Astrocyte (in vitro differentiated cells and primary cell): ENCODE measurements at regions not wholly inside any gene's neighbourhood (a gene's known extent, or its start where the extent isn't known, plus 50 kb on each side); places are given as distances from the start of the nearest gene placed in this dataset.

Experiments used
- DNase-seq: peaks from one replicate; pipeline ENCODE4 v3.0.0-alpha.2; 2010; ENCODE audit warnings: low read depth
- FAIRE-seq: peaks from 2 replicates; lab custom pipeline; 2011; peaks lifted over from hg19 to GRCh38; lab: Jason Lieb, UNC
- H2AFZ ChIP-seq: 2 replicates; pipeline ENCODE4 v1.6.0; 2012; ENCODE audit warnings: low read depth, low read length, inconsistent platforms
- H3K27ac ChIP-seq: 2 replicates; pipeline ENCODE4 v1.5.1; 2011; ENCODE audit warnings: low read depth, low read length, inconsistent platforms
- H3K27me3 ChIP-seq: 2 replicates; pipeline ENCODE4 v1.6.0; 2011; ENCODE audit warnings: low read length, inconsistent platforms; ENCODE audit not compliant: insufficient read depth
- H3K36me3 ChIP-seq: 2 replicates; pipeline ENCODE4 v1.5.1; 2011; ENCODE audit warnings: low read length, inconsistent platforms; ENCODE audit not compliant: insufficient read depth
- H3K4me1 ChIP-seq: 2 replicates; pipeline ENCODE4 v1.5.1; 2011; ENCODE audit warnings: low read length, inconsistent platforms; ENCODE audit not compliant: insufficient read depth
- H3K4me2 ChIP-seq: 2 replicates; pipeline ENCODE4 v1.6.0; 2012; ENCODE audit warnings: low read length, inconsistent platforms
- H3K4me3 ChIP-seq: 2 replicates; pipeline ENCODE4 v1.5.1; 2011; ENCODE audit warnings: low read depth, mild to moderate bottlenecking, low read length, inconsistent platforms; ENCODE audit not compliant: insufficient read depth
- H3K79me2 ChIP-seq: 2 replicates; pipeline ENCODE4 v1.6.0; 2012; ENCODE audit warnings: mild to moderate bottlenecking, low read length, inconsistent platforms; ENCODE audit not compliant: insufficient read depth
- H3K9ac ChIP-seq: 2 replicates; pipeline ENCODE4 v1.6.0; 2012; ENCODE audit warnings: mild to moderate bottlenecking, low read length, inconsistent platforms
- H3K9me3 ChIP-seq: 2 replicates; pipeline ENCODE4 v1.5.1; 2012; ENCODE audit warnings: low read depth, mild to moderate bottlenecking, low read length, inconsistent platforms; ENCODE audit not compliant: insufficient read depth
- H4K20me1 ChIP-seq: 2 replicates; pipeline ENCODE4 v1.6.0; 2012; ENCODE audit warnings: low read length, inconsistent platforms; ENCODE audit not compliant: insufficient read depth
- H3K27ac Mint-ChIP-seq: one replicate; pipeline ENCODE4 v1.8.0; 2021; ENCODE audit warnings: mild to moderate bottlenecking, mixed read lengths; ENCODE audit not compliant: unreplicated experiment
- H3K27me3 Mint-ChIP-seq: one replicate; pipeline ENCODE4 v1.8.0; 2021; ENCODE audit warnings: low read depth, mixed read lengths; ENCODE audit not compliant: unreplicated experiment
- H3K36me3 Mint-ChIP-seq: one replicate; pipeline ENCODE4 v1.8.0; 2021; ENCODE audit warnings: low read depth, mixed read lengths; ENCODE audit not compliant: unreplicated experiment
- H3K4me1 Mint-ChIP-seq: one replicate; pipeline ENCODE4 v1.8.0; 2021; ENCODE audit warnings: low read depth, mixed read lengths; ENCODE audit not compliant: unreplicated experiment
- H3K4me3 Mint-ChIP-seq: one replicate; pipeline ENCODE4 v1.8.0; 2021; ENCODE audit warnings: mild to moderate bottlenecking, moderate library complexity, mixed read lengths; ENCODE audit not compliant: unreplicated experiment
- H3K9me3 Mint-ChIP-seq: one replicate; pipeline ENCODE4 v1.8.0; 2021; ENCODE audit warnings: mild to moderate bottlenecking, mixed read lengths; ENCODE audit not compliant: unreplicated experiment
- EZH2 ChIP-seq: IDR thresholded peaks from 2 replicates; pipeline ENCODE4 v1.6.1; 2012; ENCODE audit warnings: mild to moderate bottlenecking, low read length, inconsistent platforms; ENCODE audit not compliant: insufficient read depth
- TF ChIP-seq, protein P1 (sequence below): IDR thresholded peaks from 2 replicates; pipeline ENCODE4 v1.5.1; 2011; ENCODE audit warnings: low read depth, mild to moderate bottlenecking, inconsistent platforms, low read length, moderate library complexity; ENCODE audit not compliant: insufficient read depth

DNA sequence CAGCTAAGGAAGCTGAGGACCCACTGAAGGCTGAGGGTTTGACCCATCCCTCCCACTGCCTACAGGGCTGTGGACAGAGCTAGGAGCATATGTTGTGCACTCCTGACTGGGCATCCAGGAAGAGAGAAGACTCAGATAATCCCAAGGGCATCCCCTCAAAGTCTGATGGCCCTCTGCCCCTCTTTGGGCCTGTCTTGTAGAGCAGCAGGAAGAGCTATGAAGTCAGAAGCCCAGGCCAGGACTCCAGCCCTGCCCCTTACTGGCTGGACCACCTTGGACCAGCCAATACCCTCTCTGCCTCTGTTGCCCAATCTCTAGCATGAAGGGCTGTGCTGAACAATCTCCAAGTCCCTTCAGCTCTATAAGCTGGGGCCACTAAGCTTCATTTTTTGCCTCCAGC is 210.8 kb downstream of the RPLP1 start:
- TF ChIP-seq, protein P1, sequence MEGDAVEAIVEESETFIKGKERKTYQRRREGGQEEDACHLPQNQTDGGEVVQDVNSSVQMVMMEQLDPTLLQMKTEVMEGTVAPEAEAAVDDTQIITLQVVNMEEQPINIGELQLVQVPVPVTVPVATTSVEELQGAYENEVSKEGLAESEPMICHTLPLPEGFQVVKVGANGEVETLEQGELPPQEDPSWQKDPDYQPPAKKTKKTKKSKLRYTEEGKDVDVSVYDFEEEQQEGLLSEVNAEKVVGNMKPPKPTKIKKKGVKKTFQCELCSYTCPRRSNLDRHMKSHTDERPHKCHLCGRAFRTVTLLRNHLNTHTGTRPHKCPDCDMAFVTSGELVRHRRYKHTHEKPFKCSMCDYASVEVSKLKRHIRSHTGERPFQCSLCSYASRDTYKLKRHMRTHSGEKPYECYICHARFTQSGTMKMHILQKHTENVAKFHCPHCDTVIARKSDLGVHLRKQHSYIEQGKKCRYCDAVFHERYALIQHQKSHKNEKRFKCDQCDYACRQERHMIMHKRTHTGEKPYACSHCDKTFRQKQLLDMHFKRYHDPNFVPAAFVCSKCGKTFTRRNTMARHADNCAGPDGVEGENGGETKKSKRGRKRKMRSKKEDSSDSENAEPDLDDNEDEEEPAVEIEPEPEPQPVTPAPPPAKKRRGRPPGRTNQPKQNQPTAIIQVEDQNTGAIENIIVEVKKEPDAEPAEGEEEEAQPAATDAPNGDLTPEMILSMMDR = no peak
- TF ChIP-seq EZH2 = no peak
- FAIRE-seq = no peak
- no peak overlapping the region for H3K27ac Mint-ChIP-seq
- H3K9me3 ChIP-seq = no peaks in the 10 kb centered on the region
- H3K4me1 Mint-ChIP-seq = peaks cover 5% of the 10 kb centered on the region
- H3K36me3 Mint-ChIP-seq = no peaks in the 10 kb centered on the region
- no peak overlapping the region for H3K4me2 ChIP-seq
- no peak overlapping the region for H3K27ac ChIP-seq
- no peaks in the 10 kb centered on the region for H3K4me1 ChIP-seq
- no peak overlapping the region for H3K4me3 Mint-ChIP-seq
- H2AFZ ChIP-seq = no peak overlapping the region
- peaks cover 2% of the 10 kb centered on the region for H3K9me3 Mint-ChIP-seq
- H3K27me3 Mint-ChIP-seq = peaks cover 18% of the 10 kb centered on the region
- DNase-seq = no peak
- no peaks in the 10 kb centered on the region for H3K36me3 ChIP-seq
- H3K79me2 ChIP-seq = no peaks in the 10 kb centered on the region
- H3K4me3 ChIP-seq = no peak overlapping the region
- H4K20me1 ChIP-seq = no peaks in the 10 kb centered on the region
- no peak overlapping the region for H3K9ac ChIP-seq
- peaks cover 12% of the 10 kb centered on the region for H3K27me3 ChIP-seq

DNA sequence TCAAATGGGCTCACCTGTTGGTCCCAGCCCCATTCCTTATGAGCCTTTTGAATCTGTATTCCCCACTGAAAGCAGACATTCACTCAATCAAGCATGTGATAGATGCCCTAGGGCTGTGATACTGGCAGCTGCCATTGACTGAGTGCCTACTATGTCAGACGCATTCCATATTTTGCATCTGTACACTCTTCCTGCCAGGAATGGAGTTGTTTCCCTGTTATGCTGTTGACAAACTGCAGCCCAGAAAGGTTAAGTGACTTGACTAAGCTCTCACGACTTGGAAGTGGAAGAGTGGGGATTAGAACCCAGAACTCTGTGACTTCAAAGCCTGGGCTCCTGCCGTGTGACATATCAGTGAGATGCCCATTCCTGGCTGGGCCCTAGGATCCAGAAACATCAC is 211.4 kb downstream of the RPLP1 start:
- no peak for DNase-seq
- H2AFZ ChIP-seq = no peak overlapping the region
- H3K4me3 ChIP-seq = no peak overlapping the region
- no peak overlapping the region for H3K4me2 ChIP-seq
- no peaks in the 10 kb centered on the region for H4K20me1 ChIP-seq
- FAIRE-seq = no peak
- Mint-ChIP-seq H3K4me3 (no peak overlapping the region), H3K27ac (no peak overlapping the region), H3K9me3 (peaks cover 2% of the 10 kb centered on the region), H3K4me1 (peaks cover 6% of the 10 kb centered on the region), H3K27me3 (peaks cover 16% of the 10 kb centered on the region), H3K36me3 (no peaks in the 10 kb centered on the region)
- H3K36me3 ChIP-seq = no peaks in the 10 kb centered on the region
- no peaks in the 10 kb centered on the region for H3K79me2 ChIP-seq
- H3K4me1 ChIP-seq = no peaks in the 10 kb centered on the region
- peaks cover 12% of the 10 kb centered on the region for H3K27me3 ChIP-seq
- no peaks in the 10 kb centered on the region for H3K9me3 ChIP-seq
- no peak overlapping the region for H3K9ac ChIP-seq
- TF ChIP-seq, protein P1 = no peak
- no peak for TF ChIP-seq EZH2
- H3K27ac ChIP-seq = no peak overlapping the region

DNA sequence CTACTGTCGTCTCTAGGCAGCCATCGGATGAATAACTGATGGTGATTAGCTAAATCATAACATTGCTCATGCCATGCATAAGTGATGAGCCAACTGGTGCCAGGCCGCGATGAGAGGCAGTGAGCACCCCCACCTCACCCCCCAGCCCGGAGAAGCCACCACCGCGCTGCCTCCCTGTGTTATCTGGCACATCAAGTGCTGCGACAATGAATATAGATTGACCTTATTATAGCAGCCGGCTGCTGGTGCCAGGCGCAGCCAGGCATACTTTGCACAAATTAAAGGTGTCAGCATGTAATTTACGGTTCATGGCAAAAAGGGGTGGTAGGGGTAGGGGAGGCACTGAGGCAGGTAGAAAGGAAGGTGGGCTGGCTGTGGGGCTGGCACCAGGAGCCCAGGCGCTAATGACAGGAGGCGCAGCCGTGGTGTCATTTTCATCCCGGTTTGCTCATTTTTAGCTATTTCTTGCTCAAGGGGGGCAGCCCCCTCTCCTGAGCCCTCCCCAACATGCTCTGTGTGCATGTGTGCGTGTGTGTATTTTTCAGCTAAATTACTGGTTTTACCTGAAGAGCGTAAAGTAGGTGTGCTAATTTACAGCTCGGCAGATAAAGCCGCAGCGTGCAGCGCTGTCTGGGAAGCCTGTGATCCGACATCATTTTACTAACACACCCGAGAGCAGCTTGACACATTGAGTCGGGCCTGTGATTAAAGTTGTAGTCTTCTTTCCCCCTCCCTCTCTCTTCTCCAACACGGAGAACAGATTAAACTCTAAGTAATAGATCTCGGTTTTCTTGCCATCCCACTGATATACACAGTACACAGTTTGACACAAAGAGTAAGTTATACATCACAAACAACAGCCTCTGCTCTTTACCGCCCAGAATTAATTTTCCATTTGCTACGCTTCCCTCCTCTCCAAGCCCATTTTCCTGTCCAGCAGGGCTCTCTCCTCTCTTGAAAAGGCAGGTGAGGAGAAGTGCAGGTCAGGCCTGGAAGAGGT is 212.3 kb downstream of the RPLP1 start:
- Histone ChIP-seq H3K27me3 (peaks cover 12% of the 10 kb centered on the region), H2AFZ (no peak overlapping the region), H3K36me3 (no peaks in the 10 kb centered on the region), H3K79me2 (no peaks in the 10 kb centered on the region), H3K27ac (no peak overlapping the region), H3K4me1 (no peaks in the 10 kb centered on the region), H3K9me3 (no peaks in the 10 kb centered on the region), H3K4me3 (no peak overlapping the region), H3K9ac (no peak overlapping the region), H4K20me1 (no peaks in the 10 kb centered on the region), H3K4me2 (no peak overlapping the region)
- Mint-ChIP-seq H3K27me3 (peaks cover 23% of the 10 kb centered on the region), H3K4me1 (peaks cover 8% of the 10 kb centered on the region), H3K9me3 (peaks cover 2% of the 10 kb centered on the region), H3K27ac (no peak overlapping the region), H3K4me3 (no peak overlapping the region), H3K36me3 (no peaks in the 10 kb centered on the region)
- FAIRE-seq (no peak), DNase-seq (no peak)
- TF ChIP-seq, protein P1 = no peak
- TF ChIP-seq EZH2 = no peak
